Trophoblast cell (in vitro differentiated cells and primary cell): ENCODE measurements at regions not wholly inside any gene's neighbourhood (a gene's known extent, or its start where the extent isn't known, plus 50 kb on each side); places are given as distances from the start of the nearest gene placed in this dataset.
"Not testable (repeated sequence)": the region's sequence is repeated elsewhere in the genome, so short reads cannot be mapped to it uniquely, and the experiment has no call there.

Experiments
- DNase-seq, 2 donors: peaks; one replicate each; pipeline ENCODE4 v3.0.0-alpha.2; 2016
- H2AFZ ChIP-seq: 2 replicates; pipeline ENCODE4 v1.6.1; 2013; ENCODE audit warnings: low read length, moderate library complexity, mild to moderate bottlenecking; ENCODE audit not compliant: insufficient read depth, poor library complexity
- H2AK5ac ChIP-seq: 2 replicates; pipeline ENCODE4 v1.6.1; 2013; ENCODE audit warnings: mild to moderate bottlenecking, low read length
- H2BK120ac ChIP-seq: 2 replicates; pipeline ENCODE4 v1.6.1; 2013; ENCODE audit warnings: low read length, mild to moderate bottlenecking, moderate library complexity; ENCODE audit not compliant: insufficient read depth, poor library complexity
- H2BK12ac ChIP-seq: 2 replicates; pipeline ENCODE4 v1.6.1; 2013; ENCODE audit warnings: mild to moderate bottlenecking, low read length, moderate library complexity
- H2BK5ac ChIP-seq: 2 replicates; pipeline ENCODE4 v1.6.1; 2013; ENCODE audit warnings: low read length, low read depth, moderate library complexity, mild to moderate bottlenecking; ENCODE audit not compliant: poor library complexity
- H3K14ac ChIP-seq: 2 replicates; pipeline ENCODE4 v1.6.1; 2013; ENCODE audit warnings: mild to moderate bottlenecking, low read length
- H3K18ac ChIP-seq: 2 replicates; pipeline ENCODE4 v1.6.1; 2013; ENCODE audit warnings: mild to moderate bottlenecking, low read length
- H3K23ac ChIP-seq: 2 replicates; pipeline ENCODE4 v1.6.1; 2013; ENCODE audit warnings: low read length
- H3K27ac ChIP-seq: 2 replicates; pipeline ENCODE4 v1.5.1; 2013; ENCODE audit warnings: low read depth, mild to moderate bottlenecking, inconsistent platforms, low read length, moderate library complexity
- H3K27me3 ChIP-seq: 2 replicates; pipeline ENCODE4 v1.6.1; 2013; ENCODE audit warnings: inconsistent platforms, mild to moderate bottlenecking, low read length, moderate library complexity; ENCODE audit not compliant: insufficient read depth
- H3K36me3 ChIP-seq, 2 experiments: 1 replicate in 1 of 2; 2 replicates in 1 of 2; pipeline ENCODE4 v1.6.1; 2013; ENCODE audit warnings: low read length in 2 of 2, mild to moderate bottlenecking in 2 of 2, moderate library complexity in 1 of 2; ENCODE audit not compliant: insufficient read depth in 2 of 2, control insufficient read depth in 1 of 2
- H3K4ac ChIP-seq: 2 replicates; pipeline ENCODE4 v1.6.1; 2013; ENCODE audit warnings: low read depth, mild to moderate bottlenecking, low read length, moderate library complexity
- H3K4me1 ChIP-seq, 2 experiments: 1 replicate in 1 of 2; 2 replicates in 1 of 2; pipeline ENCODE4 v1.6.1; 2013; ENCODE audit warnings: low read length in 2 of 2, mild to moderate bottlenecking in 2 of 2, moderate library complexity in 1 of 2; ENCODE audit not compliant: insufficient read depth in 2 of 2, control insufficient read depth in 1 of 2
- H3K4me2 ChIP-seq: 2 replicates; pipeline ENCODE4 v1.6.1; 2013; ENCODE audit warnings: inconsistent platforms, mild to moderate bottlenecking, low read length, moderate library complexity
- H3K4me3 ChIP-seq: 2 replicates; pipeline ENCODE4 v1.5.1; 2013; ENCODE audit warnings: mild to moderate bottlenecking, low read depth, low read length, inconsistent platforms
- H3K79me1 ChIP-seq: one replicate; pipeline ENCODE4 v1.6.1; 2013; ENCODE audit warnings: low read length
- H3K79me2 ChIP-seq: 2 replicates; pipeline ENCODE4 v1.6.1; 2013; ENCODE audit warnings: low read length, mild to moderate bottlenecking; ENCODE audit not compliant: control insufficient read depth, insufficient read depth, poor library complexity
- H3K9ac ChIP-seq: 2 replicates; pipeline ENCODE4 v1.6.1; 2013; ENCODE audit warnings: mild to moderate bottlenecking, low read length
- H3K9me3 ChIP-seq: 2 replicates; pipeline ENCODE4 v1.6.1; 2013; ENCODE audit warnings: low read depth, mild to moderate bottlenecking, control low read depth, inconsistent platforms, low read length; ENCODE audit not compliant: insufficient read depth
- H4K12ac ChIP-seq: 2 replicates; pipeline ENCODE4 v1.6.1; 2013; ENCODE audit warnings: low read depth, mild to moderate bottlenecking, low read length, moderate library complexity
- H4K8ac ChIP-seq: 2 replicates; pipeline ENCODE4 v1.6.1; 2013; ENCODE audit warnings: low read depth, mild to moderate bottlenecking, low read length, moderate library complexity
- H4K91ac ChIP-seq: one replicate; pipeline ENCODE4 v1.6.1; 2013; ENCODE audit warnings: low read depth, mild to moderate bottlenecking, low read length, moderate library complexity
- WGBS: extraction: QIAGEN DNeasy Blood & Tissue Kit; methylation state at CpG from one replicate; pipeline ENCODE4 v1.1.7; 2013; ENCODE audit warnings: missing lambda C conversion rate; ENCODE audit not compliant: insufficient read length, insufficient coverage; ENCODE audit errors: extremely low coverage; 5-methylcytosine and 5-hydroxymethylcytosine counted together

GRCh38 chr2:42995752-42996422 is 203.5 kb upstream of the HAAO start:
- Histone ChIP-seq H3K4me2 (no peak overlapping the region), H3K79me2 (no peaks in the 10 kb centered on the region), H3K4me1 (no peaks in the 10 kb centered on the region), H2BK5ac (no peak overlapping the region), H4K8ac (no peak overlapping the region), H2BK120ac (no peak overlapping the region), H2BK12ac (no peak overlapping the region), H2AFZ (no peak overlapping the region), H3K79me1 (no peaks in the 10 kb centered on the region), H3K36me3 (no peaks in the 10 kb centered on the region), H3K27me3 (no peaks in the 10 kb centered on the region), H3K18ac (no peak overlapping the region), H2AK5ac (no peak overlapping the region), H3K9me3 (no peaks in the 10 kb centered on the region), H3K4ac (no peak overlapping the region), H3K4me3 (no peak overlapping the region), H3K14ac (no peak overlapping the region), H4K91ac (no peak overlapping the region), H3K9ac (no peak overlapping the region), H3K27ac (no peak overlapping the region), H3K23ac (no peak overlapping the region), H4K12ac (no peak overlapping the region)
- WGBS: no CpG with 5 or more reads among the region's 1 CpG
- DNase-seq: no peak

GRCh38 chr2:42989283-42990081 is 197.1 kb upstream of the HAAO start:
- H2AFZ ChIP-seq, H2BK5ac ChIP-seq, H3K27me3 ChIP-seq, H3K79me1 ChIP-seq, H3K18ac ChIP-seq, H3K4me2 ChIP-seq, H3K4me3 ChIP-seq, H3K36me3 ChIP-seq, H2BK120ac ChIP-seq, H3K4ac ChIP-seq, H3K14ac ChIP-seq, H3K79me2 ChIP-seq, H2AK5ac ChIP-seq, H3K27ac ChIP-seq, H3K9me3 ChIP-seq, H2BK12ac ChIP-seq, H3K9ac ChIP-seq, H4K91ac ChIP-seq, H4K8ac ChIP-seq, H3K4me1 ChIP-seq, H3K23ac ChIP-seq, H4K12ac ChIP-seq: not testable (repeated sequence)
- no CpG with 5 or more reads among the region's 37 CpGs for WGBS
- DNase-seq: peak in 1 of 2 donors; percentile 11

GRCh38 chr2:42988055-42988454 is 195.7 kb upstream of the HAAO start:
- H3K27me3 ChIP-seq, H3K27ac ChIP-seq, H3K9ac ChIP-seq, H3K9me3 ChIP-seq, H2AK5ac ChIP-seq, H3K4me3 ChIP-seq, H3K4me1 ChIP-seq, H2BK5ac ChIP-seq, H2AFZ ChIP-seq, H3K14ac ChIP-seq, H3K18ac ChIP-seq, H4K12ac ChIP-seq, H3K79me2 ChIP-seq, H3K23ac ChIP-seq, H4K8ac ChIP-seq, H4K91ac ChIP-seq, H3K4me2 ChIP-seq, H3K4ac ChIP-seq, H3K79me1 ChIP-seq, DNase-seq, H3K36me3 ChIP-seq, H2BK120ac ChIP-seq: not testable (repeated sequence)
- no CpG with 5 or more reads among the region's 4 CpGs for WGBS
- peak overlapping the region; percentile 64 for H2BK12ac ChIP-seq

- Histone ChIP-seq H3K27ac (no peak overlapping the region), H3K79me2 (no peaks in the 10 kb centered on the region), H3K4me2 (no peak overlapping the region), H3K4me3 (no peak overlapping the region), H3K4ac (no peak overlapping the region), H2AK5ac (no peak overlapping the region), H3K79me1 (no peaks in the 10 kb centered on the region), H2BK12ac (peak overlapping the region; percentile 64), H3K9me3 (no peaks in the 10 kb centered on the region), H3K18ac (no peak overlapping the region), H4K91ac (no peak overlapping the region), H3K4me1 (peaks cover 5 to 8% of the 10 kb centered on the region in 2 experiments), H3K27me3 (no peaks in the 10 kb centered on the region), H3K9ac (no peak overlapping the region), H2BK120ac (no peak overlapping the region), H3K14ac (no peak overlapping the region), H4K8ac (no peak overlapping the region), H2BK5ac (no peak overlapping the region), H2AFZ (no peak overlapping the region), H3K36me3 (no peaks in the 10 kb centered on the region), H3K23ac (no peak overlapping the region), H4K12ac (no peak overlapping the region)
- DNase-seq: no peak
- no CpG with 5 or more reads among the region's 8 CpGs for WGBS
Observed at GRCh38 chr2:42987112-42987922, 194.9 kb upstream of the HAAO start.
